ENCODE measurements at regions not wholly inside any gene's neighbourhood (a gene's known extent, or its start where the extent isn't known, plus 50 kb on each side); places are given as distances from the start of the nearest gene placed in this dataset.
"Not testable (repeated sequence)": the region's sequence is repeated elsewhere in the genome, so short reads cannot be mapped to it uniquely, and the experiment has no call there.

GRCh38 chr2:237235383-237236095 is 149.8 kb downstream of the COPS8 start:
- peak; percentile 80 to 89 for DNase-seq
- H3K4me1 ChIP-seq = peaks cover 0 to 13% of the 10 kb centered on the region in 2 donors
- no peaks in the 10 kb centered on the region for H3K27me3 ChIP-seq
- no peak for TF ChIP-seq POLR2A (IDR thresholded peaks at IDR 0.05)
- TF ChIP-seq, protein P1, sequence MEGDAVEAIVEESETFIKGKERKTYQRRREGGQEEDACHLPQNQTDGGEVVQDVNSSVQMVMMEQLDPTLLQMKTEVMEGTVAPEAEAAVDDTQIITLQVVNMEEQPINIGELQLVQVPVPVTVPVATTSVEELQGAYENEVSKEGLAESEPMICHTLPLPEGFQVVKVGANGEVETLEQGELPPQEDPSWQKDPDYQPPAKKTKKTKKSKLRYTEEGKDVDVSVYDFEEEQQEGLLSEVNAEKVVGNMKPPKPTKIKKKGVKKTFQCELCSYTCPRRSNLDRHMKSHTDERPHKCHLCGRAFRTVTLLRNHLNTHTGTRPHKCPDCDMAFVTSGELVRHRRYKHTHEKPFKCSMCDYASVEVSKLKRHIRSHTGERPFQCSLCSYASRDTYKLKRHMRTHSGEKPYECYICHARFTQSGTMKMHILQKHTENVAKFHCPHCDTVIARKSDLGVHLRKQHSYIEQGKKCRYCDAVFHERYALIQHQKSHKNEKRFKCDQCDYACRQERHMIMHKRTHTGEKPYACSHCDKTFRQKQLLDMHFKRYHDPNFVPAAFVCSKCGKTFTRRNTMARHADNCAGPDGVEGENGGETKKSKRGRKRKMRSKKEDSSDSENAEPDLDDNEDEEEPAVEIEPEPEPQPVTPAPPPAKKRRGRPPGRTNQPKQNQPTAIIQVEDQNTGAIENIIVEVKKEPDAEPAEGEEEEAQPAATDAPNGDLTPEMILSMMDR (IDR thresholded peaks at IDR 0.05) = no peak
- intact Hi-C loops (cut with DNase I; ENCODE audit: low total_unique reads) = no loop called here
- no peak overlapping the region for H3K4me3 ChIP-seq
- no peaks in the 10 kb centered on the region for H3K36me3 ChIP-seq
- H3K9me3 ChIP-seq = no peaks in the 10 kb centered on the region
- H3K27ac ChIP-seq = peak overlapping the region; percentile 60 to 72

- no peak overlapping the region for H3K4me3 ChIP-seq
- H3K9me3 ChIP-seq = peaks cover 0 to 3% of the 10 kb centered on the region in 2 donors
- no peak for TF ChIP-seq POLR2A (IDR thresholded peaks at IDR 0.05)
- TF ChIP-seq, protein P1 (IDR thresholded peaks at IDR 0.05) = no peak
- H3K36me3 ChIP-seq = no peaks in the 10 kb centered on the region
- H3K4me1 ChIP-seq = peaks cover 0 to 13% of the 10 kb centered on the region in 2 donors
- H3K27ac ChIP-seq = peak overlapping the region; percentile 60 to 72
- H3K27me3 ChIP-seq = no peaks in the 10 kb centered on the region
- no peak for DNase-seq
- intact Hi-C loops (cut with DNase I; ENCODE audit: low total_unique reads) = no loop called here
Measured at GRCh38 chr2:237236188-237236587, 150.5 kb downstream of the COPS8 start.

DNA sequence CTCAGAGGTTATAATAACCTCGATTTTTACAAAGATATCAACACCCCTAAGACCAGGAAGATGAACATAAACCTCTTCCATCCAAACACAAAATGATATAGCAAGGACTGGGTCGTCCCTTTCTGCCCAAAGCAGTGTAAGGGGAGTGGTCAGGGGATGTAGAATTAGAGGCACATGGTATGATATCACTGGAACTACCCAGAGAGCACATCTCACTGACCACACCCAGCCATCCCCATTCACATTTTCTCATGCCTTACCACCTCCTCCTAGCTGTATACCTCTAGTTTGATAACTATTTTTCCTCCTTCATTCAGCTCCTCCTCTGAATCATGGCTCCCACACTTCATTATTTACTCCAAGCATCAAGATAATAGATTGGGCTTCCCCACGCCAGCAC is 152.6 kb downstream of the COPS8 start:
- intact Hi-C loops (cut with DNase I; ENCODE audit: low total_unique reads) = no loop called here
- Histone ChIP-seq H3K9me3 (peaks cover 0 to 9% of the 10 kb centered on the region in 2 donors), H3K36me3 (no peaks in the 10 kb centered on the region), H3K4me3 (no peak overlapping the region), H3K27me3 (no peaks in the 10 kb centered on the region), H3K4me1 (peaks cover 0 to 13% of the 10 kb centered on the region in 2 donors), H3K27ac (no peak overlapping the region)
- no peak for DNase-seq
- no peak for TF ChIP-seq POLR2A (IDR thresholded peaks at IDR 0.05)
- TF ChIP-seq, protein P1 (IDR thresholded peaks at IDR 0.05) = no peak

GRCh38 chr2:237240252-237240651 is 154.6 kb downstream of the COPS8 start:
- TF ChIP-seq, protein P1 (IDR thresholded peaks at IDR 0.05) = no peak
- no peak for TF ChIP-seq POLR2A (IDR thresholded peaks at IDR 0.05)
- intact Hi-C loops (cut with DNase I; ENCODE audit: low total_unique reads) = no loop called here
- H3K4me1 ChIP-seq = peaks cover 0 to 13% of the 10 kb centered on the region in 2 donors
- no peak overlapping the region for H3K27ac ChIP-seq
- no peak overlapping the region for H3K4me3 ChIP-seq
- peaks cover 0 to 9% of the 10 kb centered on the region in 2 donors for H3K9me3 ChIP-seq
- DNase-seq = no peak
- no peaks in the 10 kb centered on the region for H3K27me3 ChIP-seq
- H3K36me3 ChIP-seq = no peaks in the 10 kb centered on the region

DNA sequence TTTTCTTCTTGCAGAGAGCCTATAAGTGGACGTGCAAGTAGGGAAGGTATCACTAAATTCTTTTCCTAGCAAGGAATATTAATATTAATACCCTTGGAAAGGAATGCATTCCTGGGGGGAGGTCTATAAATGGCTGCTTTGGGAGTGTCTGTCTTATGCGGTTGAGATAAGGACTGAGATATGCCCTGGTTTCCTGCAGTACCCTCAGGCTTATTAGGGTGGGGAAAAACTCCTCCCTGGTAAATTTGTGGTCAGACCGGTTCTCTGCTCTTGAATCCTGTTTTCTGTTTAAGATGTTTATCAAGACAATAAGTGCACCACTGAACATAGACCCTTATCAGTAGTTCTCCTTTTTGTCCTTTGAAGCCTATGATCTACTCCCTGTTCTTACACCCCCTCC is 155.2 kb downstream of the COPS8 start:
- DNase-seq; H3K4me1 ChIP-seq; H3K27me3 ChIP-seq; H3K9me3 ChIP-seq; H3K36me3 ChIP-seq; intact Hi-C loops (cut with DNase I; ENCODE audit: low total_unique reads); H3K27ac ChIP-seq; H3K4me3 ChIP-seq: not testable (repeated sequence)

Measured in uterus (tissue), 3 donors.